Suprapubic skin (tissue), 4 donors: ENCODE measurements at regions not wholly inside any gene's neighbourhood (a gene's known extent, or its start where the extent isn't known, plus 50 kb on each side); places are given as distances from the start of the nearest gene placed in this dataset.

Experiments
- DNase-seq, 2 donors: peaks; one replicate each; pipeline ENCODE4 v3.0.0-alpha.2; 2019; ENCODE audit warnings: low spot score in 2 of 2
- H3K27ac ChIP-seq: fragments of 200-600 bp; sonication (generic); one replicate; pipeline ENCODE4 v1.5.1; 2019
- H3K27me3 ChIP-seq: fragments of 200-600 bp; sonication (generic); one replicate; pipeline ENCODE4 v1.5.1; 2019
- H3K36me3 ChIP-seq: fragments of 200-600 bp; sonication (generic); one replicate; pipeline ENCODE4 v1.5.1; 2019
- H3K4me1 ChIP-seq: fragments of 200-600 bp; sonication (generic); one replicate; pipeline ENCODE4 v1.5.1; 2019
- H3K4me3 ChIP-seq: fragments of 200-600 bp; sonication (generic); one replicate; pipeline ENCODE4 v1.5.1; 2019; ENCODE audit warnings: mild to moderate bottlenecking
- H3K9me3 ChIP-seq: fragments of 200-600 bp; sonication (generic); one replicate; pipeline ENCODE4 v1.5.1; 2019
- CTCF ChIP-seq, 2 donors: fragments of 200-600 bp in 1 of 2; fragments of 450-650 bp in 1 of 2; sonication (generic) in 1 of 2; IDR thresholded peaks; one replicate each; pipeline ENCODE4 v1.5.1; 2016 to 2019; ENCODE audit warnings: antibody characterized with exemption in 2 of 2, mild to moderate bottlenecking in 1 of 2, moderate library complexity in 1 of 2
- EP300 ChIP-seq: sonication (generic); formaldehyde crosslinking; IDR thresholded peaks from one replicate; pipeline ENCODE4 v1.6.1; 2017; ENCODE audit warnings: antibody characterized with exemption
- POLR2A ChIP-seq, 2 donors: fragments of 450-650 bp; IDR thresholded peaks; one replicate each; pipeline ENCODE4 v1.6.1; 2017; ENCODE audit warnings: antibody characterized with exemption in 2 of 2, mild to moderate bottlenecking in 2 of 2, moderate library complexity in 2 of 2
- POLR2AphosphoS5 ChIP-seq, 3 donors: sonication (generic); formaldehyde crosslinking; IDR thresholded peaks; one replicate each; pipeline ENCODE4 v1.6.1; 2017; ENCODE audit warnings: antibody characterized with exemption in 3 of 3
- WGBS: methylation state at CpG from one replicate; pipeline ENCODE4 v1.1.5; 2018; 5-methylcytosine and 5-hydroxymethylcytosine counted together

- DNase-seq = no peak
Observed at GRCh38 chr7:46880508-46881196, 701.3 kb downstream of the TNS3 start.

GRCh38 chr7:46879783-46880182 lies 702.1 kb downstream of the TNS3 start:
- no peaks in the 10 kb centered on the region for H3K27me3 ChIP-seq
- WGBS = 82% methylated on average over 2 of the region's 2 CpGs
- TF ChIP-seq POLR2AphosphoS5 (IDR thresholded peaks at IDR 0.05) (no peak), POLR2A (IDR thresholded peaks at IDR 0.05) (no peak), EP300 (no peak), CTCF (IDR thresholded peaks at IDR 0.05) (no peak)

More at GRCh38 chr7:46880508-46881196, 701.3 kb downstream of the TNS3 start:
- Histone ChIP-seq H3K27ac (no peak overlapping the region), H3K27me3 (no peaks in the 10 kb centered on the region), H3K4me3 (no peak overlapping the region), H3K4me1 (no peaks in the 10 kb centered on the region), H3K36me3 (no peaks in the 10 kb centered on the region), H3K9me3 (no peaks in the 10 kb centered on the region)
- WGBS = 85% methylated on average over 7 of the region's 7 CpGs
- no peak for TF ChIP-seq EP300
- no peak for TF ChIP-seq CTCF (IDR thresholded peaks at IDR 0.05)
- no peak for TF ChIP-seq POLR2A (IDR thresholded peaks at IDR 0.05)

GRCh38 chr7:46871516-46871915 lies 710.4 kb downstream of the TNS3 start:
- TF ChIP-seq POLR2A (IDR thresholded peaks at IDR 0.05) (no peak), CTCF (IDR thresholded peaks at IDR 0.05) (no peak), POLR2AphosphoS5 (IDR thresholded peaks at IDR 0.05) (no peak)
- no peak overlapping the region for H3K27ac ChIP-seq
- no peaks in the 10 kb centered on the region for H3K4me1 ChIP-seq
- DNase-seq = no peak
- no peaks in the 10 kb centered on the region for H3K27me3 ChIP-seq
- no peaks in the 10 kb centered on the region for H3K9me3 ChIP-seq
- H3K36me3 ChIP-seq = no peaks in the 10 kb centered on the region
- H3K4me3 ChIP-seq = no peak overlapping the region
- WGBS = 78% methylated on average over 4 of the region's 4 CpGs

More at GRCh38 chr7:46879783-46880182, 702.1 kb downstream of the TNS3 start:
- Histone ChIP-seq H3K27ac (no peak overlapping the region), H3K9me3 (no peaks in the 10 kb centered on the region), H3K4me3 (no peak overlapping the region), H3K4me1 (no peaks in the 10 kb centered on the region), H3K36me3 (no peaks in the 10 kb centered on the region)
- DNase-seq = no peak

GRCh38 chr7:46864716-46865115 lies 717.2 kb downstream of the TNS3 start:
- 73% methylated on average over 4 of the region's 4 CpGs for WGBS
- no peak for TF ChIP-seq EP300
- no peak for TF ChIP-seq CTCF (IDR thresholded peaks at IDR 0.05)
- TF ChIP-seq POLR2A (IDR thresholded peaks at IDR 0.05) = no peak
- no peak for TF ChIP-seq POLR2AphosphoS5 (IDR thresholded peaks at IDR 0.05)

DNA sequence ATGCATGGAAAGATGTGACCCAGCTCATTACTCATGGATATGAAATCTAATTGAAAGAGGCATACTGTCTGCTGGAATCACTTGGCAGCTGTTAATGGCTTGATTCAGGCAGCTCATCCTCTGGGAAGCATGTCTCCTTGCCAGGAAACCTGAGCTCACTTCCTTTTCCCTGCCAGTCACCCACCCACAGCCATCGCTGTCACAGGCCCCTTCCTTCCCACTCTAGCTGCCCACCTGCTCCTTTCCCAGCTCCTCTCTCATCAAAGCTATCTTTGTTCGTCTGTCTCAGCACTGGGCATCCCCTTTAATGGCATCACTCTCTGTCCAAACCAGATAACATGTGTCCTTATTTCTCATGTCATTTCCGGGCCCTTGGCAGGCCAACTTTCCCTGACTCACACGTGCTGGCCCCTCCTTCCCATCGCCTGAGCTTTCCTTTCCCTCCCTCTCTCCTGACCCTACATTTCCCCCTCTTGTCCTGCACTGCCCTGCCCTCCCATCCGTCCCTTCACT lies 721.9 kb downstream of the TNS3 start:
- no peaks in the 10 kb centered on the region for H3K36me3 ChIP-seq
- DNase-seq = no peak
- 45% methylated on average over 6 of the region's 6 CpGs for WGBS
- H3K4me3 ChIP-seq = no peak overlapping the region
- no peak for TF ChIP-seq CTCF (IDR thresholded peaks at IDR 0.05)
- no peak for TF ChIP-seq POLR2AphosphoS5 (IDR thresholded peaks at IDR 0.05)
- TF ChIP-seq EP300 = no peak
- TF ChIP-seq POLR2A (IDR thresholded peaks at IDR 0.05) = no peak
- H3K27me3 ChIP-seq = no peaks in the 10 kb centered on the region
- H3K9me3 ChIP-seq = no peaks in the 10 kb centered on the region
- no peak overlapping the region for H3K27ac ChIP-seq
- H3K4me1 ChIP-seq = no peaks in the 10 kb centered on the region

More at GRCh38 chr7:46864716-46865115, 717.2 kb downstream of the TNS3 start:
- Histone ChIP-seq H3K9me3 (no peaks in the 10 kb centered on the region), H3K27me3 (no peaks in the 10 kb centered on the region), H3K36me3 (no peaks in the 10 kb centered on the region), H3K4me3 (no peak overlapping the region), H3K27ac (no peak overlapping the region), H3K4me1 (no peaks in the 10 kb centered on the region)
- DNase-seq = no peak
